ENCODE measurements at regions not wholly inside any gene's neighbourhood (a gene's known extent, or its start where the extent isn't known, plus 50 kb on each side); places are given as distances from the start of the nearest gene placed in this dataset.
"Not testable (repeated sequence)": the region's sequence is repeated elsewhere in the genome, so short reads cannot be mapped to it uniquely, and the experiment has no call there.

GRCh38 chr4:137868067-137868466 is 335.8 kb upstream of the PCDH18 start:
- not testable (repeated sequence) for TF ChIP-seq EZH2 (IDR thresholded peaks at IDR 0.05; ENCODE audit: insufficient read depth, poor library complexity, severe bottlenecking); EZH2phosphoT487 (IDR thresholded peaks at IDR 0.05; ENCODE audit: insufficient read depth, low read depth)

Data from GM23248 (cell line).